Naive thymus-derived CD8-positive, alpha-beta T cell (primary cell): ENCODE measurements at regions not wholly inside any gene's neighbourhood (a gene's known extent, or its start where the extent isn't known, plus 50 kb on each side); places are given as distances from the start of the nearest gene placed in this dataset.

Source experiments
- ATAC-seq, 2 donors: fragments of 150-1000 bp; cut with Tn5 transposase in 1 of 2; sonication (Bioruptor Pico), chemical (Tn5 transposase) in 1 of 2; 1 replicate in 1 of 2; 2 replicates in 1 of 2; pipeline ENCODE4 v1.10.0; 2021; ENCODE audit warnings: mild to moderate bottlenecking in 2 of 2, moderate library complexity in 2 of 2
- POLR2A ChIA-PET: fragments of 350-600 bp; sonication (Branson Sonifier 250); formaldehyde crosslinking; loops from one replicate; lab custom pipeline; 2021; ENCODE audit warnings: antibody characterized with exemption; lab: Charles Lee
- DNase-seq, 10 donors: peaks; one replicate each; pipeline versions ENCODE4 v3.0.0 to v3.0.0-alpha.2; 2020 to 2022
- H3K27ac Mint-ChIP-seq, 10 donors: one replicate each; pipeline ENCODE4 v1.8.0; 2020 to 2022; ENCODE audit warnings: mild to moderate bottlenecking in 10 of 10, mixed read lengths in 10 of 10, moderate library complexity in 4 of 10, inconsistent platforms in 1 of 10
- H3K27me3 Mint-ChIP-seq, 5 donors: one replicate each; pipeline ENCODE4 v1.8.0; 2021 to 2022; ENCODE audit warnings: mixed read lengths in 5 of 5
- H3K36me3 Mint-ChIP-seq, 3 donors: one replicate each; pipeline ENCODE4 v1.8.0; 2020 to 2022; ENCODE audit warnings: mixed read lengths in 3 of 3, mild to moderate bottlenecking in 2 of 3, inconsistent platforms in 1 of 3
- H3K4me1 Mint-ChIP-seq, 4 donors: one replicate each; pipeline ENCODE4 v1.8.0; 2021 to 2022; ENCODE audit warnings: mixed read lengths in 4 of 4
- H3K4me3 Mint-ChIP-seq, 10 donors: one replicate each; pipeline ENCODE4 v1.8.0; 2020 to 2022; ENCODE audit warnings: mild to moderate bottlenecking in 10 of 10, mixed read lengths in 10 of 10, moderate library complexity in 6 of 10, inconsistent platforms in 1 of 10
- H3K9me3 Mint-ChIP-seq, 9 donors: one replicate each; pipeline ENCODE4 v1.8.0; 2020 to 2022; ENCODE audit warnings: mixed read lengths in 9 of 9, mild to moderate bottlenecking in 3 of 9, inconsistent platforms in 1 of 9, moderate library complexity in 1 of 9

DNA sequence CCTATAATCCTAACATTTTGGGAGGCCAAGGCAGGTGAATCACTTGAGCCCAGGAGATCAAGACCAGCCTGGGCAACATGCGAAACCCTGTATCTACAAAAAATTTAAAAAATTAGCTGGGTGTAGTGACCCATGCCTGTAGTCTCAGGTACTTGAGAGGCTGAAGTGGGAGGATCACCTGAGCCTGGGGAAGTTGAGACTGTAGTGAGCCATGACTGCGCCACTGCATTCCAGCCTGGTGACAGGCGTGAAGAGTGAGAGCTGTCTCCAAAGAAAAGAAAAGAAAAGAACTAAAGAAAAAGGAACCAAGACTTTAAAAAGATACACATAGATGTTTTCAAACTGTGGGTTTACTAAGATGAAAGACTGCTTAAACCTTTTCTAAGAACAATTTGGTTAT lies 129.0 kb downstream of the SPCS3 start:
- H3K4me3 Mint-ChIP-seq = no peak overlapping the region
- H3K36me3 Mint-ChIP-seq = no peaks in the 10 kb centered on the region
- H3K27me3 Mint-ChIP-seq = peaks cover 0 to 9% (median 0%) of the 10 kb centered on the region in 5 donors
- POLR2A ChIA-PET = no interaction called here
- no peak overlapping the region for H3K27ac Mint-ChIP-seq
- no peak for ATAC-seq
- no peaks in the 10 kb centered on the region for H3K4me1 Mint-ChIP-seq
- peaks cover 0 to 8% (median 2%) of the 10 kb centered on the region in 9 donors for H3K9me3 Mint-ChIP-seq
- no peak for DNase-seq

DNA sequence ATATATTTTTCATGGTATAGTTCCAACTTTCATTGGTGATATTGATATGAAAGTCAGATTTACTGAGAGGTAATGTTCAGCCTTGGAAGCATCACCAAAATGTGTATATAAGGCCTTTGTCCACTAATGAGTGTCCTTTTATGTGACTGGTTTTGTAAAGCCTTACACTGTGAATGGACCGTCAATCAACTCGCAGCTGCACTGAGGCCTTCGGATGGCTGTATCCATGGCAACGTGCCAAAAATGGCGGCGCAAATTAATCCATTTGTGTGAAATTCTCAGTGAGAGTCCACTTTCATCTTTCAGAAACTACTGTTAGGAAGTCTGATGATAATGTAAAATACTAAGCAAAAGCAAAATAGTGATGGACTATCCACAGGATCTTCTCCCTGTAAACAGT lies 131.7 kb downstream of the SPCS3 start:
- H3K36me3 Mint-ChIP-seq = no peaks in the 10 kb centered on the region
- no peaks in the 10 kb centered on the region for H3K4me1 Mint-ChIP-seq
- POLR2A ChIA-PET = no interaction called here
- H3K27me3 Mint-ChIP-seq = peaks cover 0 to 9% (median 0%) of the 10 kb centered on the region in 5 donors
- ATAC-seq (no peak), DNase-seq (no peak)
- H3K4me3 Mint-ChIP-seq = no peak overlapping the region
- peaks cover 0 to 28% (median 10%) of the 10 kb centered on the region in 9 donors for H3K9me3 Mint-ChIP-seq
- no peak overlapping the region for H3K27ac Mint-ChIP-seq

DNA sequence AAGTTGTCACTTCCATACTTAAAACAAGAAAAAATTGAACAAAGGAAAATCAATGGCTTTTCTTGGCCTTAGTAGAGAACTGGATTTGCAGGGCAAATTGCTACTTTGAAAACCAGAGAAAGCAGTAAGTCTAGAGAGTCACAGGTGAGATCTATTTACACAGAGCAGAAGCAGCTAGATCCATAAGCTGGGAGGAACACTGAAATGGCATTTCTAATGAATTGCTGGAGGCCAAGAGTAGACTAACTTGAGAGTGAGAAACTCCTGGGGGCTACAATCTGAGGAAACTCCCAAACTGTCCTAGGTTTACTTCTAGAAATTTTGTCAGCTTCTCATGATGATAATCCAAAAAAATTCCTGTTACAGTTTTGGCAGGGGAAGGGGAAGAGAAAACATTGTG lies 133.3 kb downstream of the SPCS3 start:
- Mint-ChIP-seq H3K27ac (no peak overlapping the region), H3K27me3 (peaks cover 0 to 9% (median 0%) of the 10 kb centered on the region in 5 donors), H3K4me3 (no peak overlapping the region), H3K4me1 (no peaks in the 10 kb centered on the region), H3K9me3 (peaks cover 4 to 36% (median 11%) of the 10 kb centered on the region in 9 donors), H3K36me3 (no peaks in the 10 kb centered on the region)
- ATAC-seq = no peak
- POLR2A ChIA-PET = no interaction called here
- DNase-seq = no peak

DNA sequence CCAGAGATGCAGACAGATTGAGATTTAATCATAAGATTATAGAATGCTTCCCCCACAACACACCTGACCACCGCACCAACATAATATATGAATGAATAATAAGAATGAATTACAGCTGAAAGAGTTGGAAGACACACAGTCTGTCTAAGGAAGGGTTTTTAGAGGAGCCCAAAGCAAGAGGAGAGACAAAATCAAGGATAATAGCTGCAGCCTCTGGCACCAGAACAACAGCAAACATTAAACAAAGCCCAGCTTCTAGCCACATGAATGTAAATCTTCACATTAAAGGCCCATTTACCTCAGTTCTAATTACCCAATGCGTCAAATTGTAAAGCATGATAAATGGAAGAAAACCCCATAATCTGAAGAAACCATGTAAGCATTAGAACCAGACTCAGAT lies 133.9 kb downstream of the SPCS3 start:
- Mint-ChIP-seq H3K27me3 (peaks cover 0 to 9% (median 0%) of the 10 kb centered on the region in 5 donors), H3K4me1 (no peaks in the 10 kb centered on the region), H3K4me3 (no peak overlapping the region), H3K36me3 (no peaks in the 10 kb centered on the region), H3K9me3 (peaks cover 4 to 39% (median 11%) of the 10 kb centered on the region in 9 donors), H3K27ac (no peak overlapping the region)
- POLR2A ChIA-PET = no interaction called here
- DNase-seq (no peak), ATAC-seq (no peak)

DNA sequence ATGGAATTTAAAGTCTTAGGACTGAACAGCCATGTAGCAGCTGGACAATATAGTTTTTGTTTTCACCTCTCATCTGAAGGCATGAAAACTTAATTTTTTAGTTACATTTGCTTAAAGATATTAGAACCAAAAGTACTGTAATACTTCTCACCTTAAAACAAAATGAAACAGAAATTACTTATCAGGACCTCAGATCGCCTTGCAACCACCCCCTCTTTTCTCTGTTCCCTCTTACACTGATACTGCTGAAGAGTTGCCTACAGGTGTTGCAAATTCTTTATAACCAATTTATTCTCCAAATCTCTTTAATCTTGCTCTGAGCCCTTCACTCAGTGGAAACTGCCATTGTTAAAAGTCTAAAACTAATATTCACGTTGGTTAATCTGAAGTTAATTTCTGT lies 145.0 kb downstream of the SPCS3 start:
- H3K4me3 Mint-ChIP-seq = no peak overlapping the region
- no peak for DNase-seq
- H3K27me3 Mint-ChIP-seq = peaks cover 0 to 3% (median 0%) of the 10 kb centered on the region in 5 donors
- POLR2A ChIA-PET = no interaction called here
- H3K9me3 Mint-ChIP-seq = peaks cover 4 to 33% (median 14%) of the 10 kb centered on the region in 9 donors
- peaks cover 0 to 7% (median 0%) of the 10 kb centered on the region in 3 donors for H3K36me3 Mint-ChIP-seq
- no peaks in the 10 kb centered on the region for H3K4me1 Mint-ChIP-seq
- no peak overlapping the region for H3K27ac Mint-ChIP-seq
- ATAC-seq = no peak

DNA sequence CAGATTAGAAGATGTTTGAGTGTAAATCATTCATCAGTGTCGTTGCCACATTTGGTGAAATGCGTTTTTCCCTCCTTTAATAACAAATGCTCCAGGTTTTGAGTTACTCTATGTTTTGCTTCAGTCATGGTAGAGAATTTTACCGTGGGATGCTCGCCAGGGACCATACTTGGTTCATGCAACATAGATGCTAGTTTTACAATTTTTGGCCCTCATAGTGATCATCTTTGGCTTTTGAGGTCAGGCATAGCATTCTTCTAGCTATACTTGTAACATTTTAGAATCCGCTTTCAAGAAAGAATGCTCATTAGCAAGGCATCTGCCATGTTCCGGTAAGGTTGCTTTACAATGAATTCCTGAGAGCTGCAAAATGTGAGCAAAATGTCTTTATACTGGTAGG lies 147.2 kb downstream of the SPCS3 start:
- Mint-ChIP-seq H3K36me3 (peaks cover 0 to 7% (median 0%) of the 10 kb centered on the region in 3 donors), H3K4me1 (no peaks in the 10 kb centered on the region), H3K4me3 (no peak overlapping the region), H3K27me3 (peaks cover 0 to 3% (median 0%) of the 10 kb centered on the region in 5 donors), H3K27ac (no peak overlapping the region), H3K9me3 (peaks cover 0 to 17% (median 6%) of the 10 kb centered on the region in 9 donors)
- POLR2A ChIA-PET = no interaction called here
- ATAC-seq (no peak), DNase-seq (no peak)

DNA sequence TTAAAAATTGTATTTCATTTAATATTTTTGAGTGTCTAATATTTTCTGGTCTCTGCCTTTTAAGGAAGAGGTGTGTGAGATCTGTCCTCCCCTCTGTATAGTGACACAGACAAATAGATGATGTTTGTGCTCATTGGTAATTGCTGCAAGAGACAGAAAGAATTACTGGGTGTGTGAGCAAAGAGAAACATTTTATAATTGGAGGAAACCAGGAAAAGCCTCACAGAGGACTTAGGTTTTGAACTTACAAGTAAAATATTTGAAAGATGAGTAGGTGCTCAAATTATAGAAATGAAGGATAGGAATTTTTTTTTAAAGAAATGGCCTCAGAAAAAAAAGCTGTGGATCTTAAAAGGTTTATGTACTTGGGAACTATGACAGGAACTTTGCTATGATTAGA lies 149.8 kb downstream of the SPCS3 start:
- Mint-ChIP-seq H3K27me3 (peaks cover 0 to 3% (median 0%) of the 10 kb centered on the region in 5 donors), H3K36me3 (no peaks in the 10 kb centered on the region), H3K4me1 (no peaks in the 10 kb centered on the region), H3K4me3 (no peak overlapping the region), H3K9me3 (peaks cover 0 to 11% (median 4%) of the 10 kb centered on the region in 9 donors), H3K27ac (no peak overlapping the region)
- POLR2A ChIA-PET = no interaction called here
- DNase-seq (no peak), ATAC-seq (no peak)

DNA sequence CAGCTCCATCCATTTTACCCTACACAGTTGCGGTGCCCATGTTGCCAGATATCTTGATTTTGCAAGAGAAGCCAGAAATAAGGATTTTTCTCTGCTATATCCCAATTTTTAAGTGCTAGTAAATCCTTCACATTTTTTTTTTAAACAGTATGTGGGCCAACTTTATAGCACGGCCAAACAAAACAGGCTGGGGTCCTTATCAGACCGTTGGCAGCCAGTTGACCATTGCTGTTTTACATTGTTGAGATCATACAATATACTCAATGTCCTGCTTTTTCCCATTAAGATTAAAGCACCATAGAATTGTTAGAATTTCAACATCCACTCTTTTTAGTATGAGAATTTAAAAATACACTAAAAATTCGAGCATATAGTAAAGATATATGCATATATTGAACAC lies 150.9 kb downstream of the SPCS3 start:
- no peaks in the 10 kb centered on the region for H3K36me3 Mint-ChIP-seq
- no peaks in the 10 kb centered on the region for H3K27me3 Mint-ChIP-seq
- H3K4me3 Mint-ChIP-seq = no peak overlapping the region
- DNase-seq = no peak
- H3K9me3 Mint-ChIP-seq = peaks cover 0 to 14% (median 8%) of the 10 kb centered on the region in 9 donors
- H3K27ac Mint-ChIP-seq = no peak overlapping the region
- ATAC-seq = no peak
- POLR2A ChIA-PET = no interaction called here
- H3K4me1 Mint-ChIP-seq = no peaks in the 10 kb centered on the region

DNA sequence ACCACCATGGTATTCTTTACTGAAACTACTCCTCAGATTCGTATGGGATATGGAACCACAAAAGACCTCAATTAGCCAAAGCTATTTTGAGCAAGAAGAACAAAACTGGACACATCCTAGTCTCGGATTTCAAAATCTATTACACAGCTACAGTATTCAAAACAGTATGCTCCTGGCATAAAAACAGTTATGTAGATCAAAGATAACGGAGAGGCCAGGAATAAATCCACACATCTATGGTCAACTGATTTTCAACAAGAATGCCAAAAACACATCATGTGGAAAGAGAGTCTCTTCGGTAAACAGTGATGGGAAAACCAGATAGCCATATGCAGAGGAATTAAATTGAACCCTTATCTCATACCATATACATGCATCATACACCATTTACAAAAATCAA lies 155.3 kb downstream of the SPCS3 start:
- Mint-ChIP-seq H3K9me3 (peaks cover 0 to 24% (median 16%) of the 10 kb centered on the region in 9 donors), H3K27me3 (no peaks in the 10 kb centered on the region), H3K27ac (no peak overlapping the region), H3K36me3 (no peaks in the 10 kb centered on the region), H3K4me3 (no peak overlapping the region), H3K4me1 (no peaks in the 10 kb centered on the region)
- ATAC-seq (no peak), DNase-seq (no peak)
- POLR2A ChIA-PET = no interaction called here

DNA sequence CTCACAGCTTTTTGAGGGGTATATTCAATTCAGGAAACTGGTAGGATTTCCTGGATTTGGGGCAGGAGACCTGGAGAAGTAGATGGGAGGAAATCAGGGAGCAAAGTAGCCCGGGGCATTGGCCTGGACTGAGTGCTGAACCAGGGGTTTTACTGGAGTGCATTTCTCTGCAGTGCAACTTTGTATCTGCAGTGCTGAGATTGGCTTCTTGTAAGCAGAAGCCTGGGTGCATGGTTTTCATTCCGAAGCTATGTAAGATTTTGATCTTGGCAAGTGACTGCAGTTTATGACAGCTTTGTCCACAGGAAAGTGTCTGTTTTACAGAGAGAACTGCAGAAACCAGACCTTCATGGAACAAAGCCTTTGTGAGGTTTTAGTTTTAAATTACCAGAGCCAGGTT lies 158.3 kb downstream of the SPCS3 start:
- no peaks in the 10 kb centered on the region for H3K36me3 Mint-ChIP-seq
- no peak overlapping the region for H3K4me3 Mint-ChIP-seq
- H3K9me3 Mint-ChIP-seq = peaks cover 0 to 24% (median 16%) of the 10 kb centered on the region in 9 donors
- DNase-seq (no peak), ATAC-seq (no peak)
- H3K27ac Mint-ChIP-seq = no peak overlapping the region
- POLR2A ChIA-PET = no interaction called here
- H3K4me1 Mint-ChIP-seq = no peaks in the 10 kb centered on the region
- no peaks in the 10 kb centered on the region for H3K27me3 Mint-ChIP-seq

DNA sequence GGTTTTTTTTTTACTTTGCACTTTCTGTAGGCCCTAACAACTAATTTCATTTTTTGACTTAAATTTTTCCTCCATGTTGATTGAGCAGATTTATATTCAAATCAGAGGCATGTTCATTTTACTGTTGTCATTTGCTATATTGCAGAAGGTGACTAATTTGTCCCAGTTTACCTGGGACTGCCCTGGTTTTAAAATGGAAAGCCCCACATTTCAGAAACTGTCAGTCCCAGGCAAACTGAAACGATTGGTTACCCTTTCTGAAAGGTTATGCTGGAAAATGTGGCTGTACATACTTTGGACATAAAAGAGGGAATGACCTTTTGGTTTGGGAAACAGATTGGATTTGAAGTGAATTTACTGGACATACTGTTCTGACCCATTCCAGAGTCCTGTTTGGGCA lies 160.0 kb downstream of the SPCS3 start:
- no peak overlapping the region for H3K27ac Mint-ChIP-seq
- DNase-seq = no peak
- H3K4me1 Mint-ChIP-seq = no peaks in the 10 kb centered on the region
- no peak overlapping the region for H3K4me3 Mint-ChIP-seq
- no peak for ATAC-seq
- peaks cover 0 to 21% (median 15%) of the 10 kb centered on the region in 9 donors for H3K9me3 Mint-ChIP-seq
- no peaks in the 10 kb centered on the region for H3K27me3 Mint-ChIP-seq
- POLR2A ChIA-PET = no interaction called here
- no peaks in the 10 kb centered on the region for H3K36me3 Mint-ChIP-seq

DNA sequence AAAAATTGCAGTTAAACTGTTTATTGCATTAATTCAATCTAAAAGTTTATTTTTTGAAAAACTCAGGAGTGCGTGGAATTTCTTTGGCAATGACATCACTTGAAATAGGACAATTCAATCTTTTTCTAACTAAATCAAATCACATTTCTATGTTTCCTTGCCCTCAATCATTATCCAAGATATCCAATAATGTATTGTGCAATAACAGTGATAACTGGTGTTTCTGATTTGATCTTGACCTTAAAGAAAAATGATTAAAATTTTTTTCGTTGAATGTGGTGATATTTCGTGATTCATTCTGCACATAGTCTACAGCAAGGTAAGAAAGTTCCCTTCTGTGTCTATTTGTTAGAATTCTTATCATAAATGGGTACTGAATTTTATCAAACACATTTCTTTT lies 163.2 kb downstream of the SPCS3 start:
- H3K36me3 Mint-ChIP-seq = no peaks in the 10 kb centered on the region
- H3K27me3 Mint-ChIP-seq = peaks cover 0 to 3% (median 0%) of the 10 kb centered on the region in 5 donors
- POLR2A ChIA-PET = no interaction called here
- no peak overlapping the region for H3K4me3 Mint-ChIP-seq
- H3K4me1 Mint-ChIP-seq = no peaks in the 10 kb centered on the region
- peaks cover 0 to 18% (median 4%) of the 10 kb centered on the region in 9 donors for H3K9me3 Mint-ChIP-seq
- ATAC-seq = no peak
- DNase-seq = no peak
- H3K27ac Mint-ChIP-seq = no peak overlapping the region

DNA sequence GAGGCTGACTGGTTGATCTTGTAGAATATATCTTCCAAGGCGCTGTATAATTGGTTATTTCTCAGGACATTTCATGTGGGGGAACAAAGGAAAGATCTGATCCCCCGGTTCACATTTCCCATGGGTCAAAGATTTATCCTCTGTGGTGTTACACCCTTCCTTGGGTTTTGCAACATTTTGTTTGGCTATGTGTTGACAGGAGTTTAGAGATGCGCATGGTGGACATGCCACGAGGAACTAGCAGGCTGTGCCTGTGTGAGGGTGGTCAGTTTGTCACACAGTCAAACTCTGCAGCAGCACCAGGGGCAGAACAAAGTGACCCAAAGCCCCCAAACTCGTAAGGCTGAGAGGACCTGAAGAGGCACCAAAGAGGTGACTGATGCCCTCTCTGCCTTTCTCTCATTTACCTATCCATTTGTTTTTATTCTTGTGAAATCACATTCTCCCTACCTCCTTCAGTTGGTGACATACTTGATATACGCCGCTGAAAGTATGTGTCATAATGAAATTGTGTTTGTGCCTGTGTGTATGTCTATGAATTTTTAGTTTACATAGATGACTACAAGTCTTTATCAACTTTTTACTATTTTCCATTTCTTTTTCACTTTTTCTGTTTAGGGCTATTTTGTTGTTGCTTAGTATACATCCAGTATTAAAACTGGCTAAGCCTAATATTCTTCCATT lies 164.7 kb downstream of the SPCS3 start:
- H3K4me1 Mint-ChIP-seq = no peaks in the 10 kb centered on the region
- no peak overlapping the region for H3K27ac Mint-ChIP-seq
- no peaks in the 10 kb centered on the region for H3K36me3 Mint-ChIP-seq
- H3K4me3 Mint-ChIP-seq = no peak overlapping the region
- no peak for ATAC-seq
- peaks cover 0 to 9% (median 0%) of the 10 kb centered on the region in 9 donors for H3K9me3 Mint-ChIP-seq
- DNase-seq = no peak
- POLR2A ChIA-PET = no interaction called here
- H3K27me3 Mint-ChIP-seq = peaks cover 0 to 3% (median 0%) of the 10 kb centered on the region in 5 donors

DNA sequence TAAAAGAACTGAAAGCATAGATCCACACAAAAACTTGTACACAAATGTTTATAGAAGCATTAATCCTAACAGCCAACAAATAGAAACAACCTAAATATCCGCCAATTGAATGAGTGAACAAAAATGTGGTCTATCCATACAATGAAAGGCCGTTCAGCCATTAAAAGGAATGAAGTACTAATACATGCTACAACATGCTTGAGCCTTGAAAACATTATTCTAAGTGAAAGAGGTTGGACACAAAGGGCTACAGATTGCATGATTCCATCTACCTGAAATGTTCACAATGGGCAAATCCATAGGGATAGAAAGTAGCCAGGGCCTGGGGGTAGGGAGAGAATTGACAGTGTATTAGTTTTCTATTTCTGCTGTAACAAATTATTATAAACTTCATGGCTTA lies 169.2 kb downstream of the SPCS3 start:
- Mint-ChIP-seq H3K9me3 (peaks cover 0 to 9% (median 0%) of the 10 kb centered on the region in 9 donors), H3K4me3 (no peak overlapping the region), H3K27me3 (peaks cover 0 to 3% (median 0%) of the 10 kb centered on the region in 5 donors), H3K4me1 (no peaks in the 10 kb centered on the region), H3K36me3 (no peaks in the 10 kb centered on the region), H3K27ac (no peak overlapping the region)
- ATAC-seq (no peak), DNase-seq (no peak)
- POLR2A ChIA-PET = no interaction called here
